GM18511 (cell line): ENCODE measurements at regions not wholly inside any gene's neighbourhood (a gene's known extent, or its start where the extent isn't known, plus 50 kb on each side); places are given as distances from the start of the nearest gene placed in this dataset.

Source experiments
- ATAC-seq: cut with Tn5 transposase; IDR thresholded peaks from one replicate; pipeline ENCODE4 v1.9.1; 2021; ENCODE audit warnings: mild to moderate bottlenecking, moderate library complexity; ENCODE audit not compliant: unreplicated experiment

GRCh38 chr5:167565189-167565954 lies 726.1 kb upstream of the WWC1 start:
- no peak for ATAC-seq

GRCh38 chr5:167570431-167570830 lies 721.0 kb upstream of the WWC1 start:
- no peak for ATAC-seq

GRCh38 chr5:167571824-167572223 lies 719.6 kb upstream of the WWC1 start:
- no peak for ATAC-seq

GRCh38 chr5:167573370-167574127 lies 717.9 kb upstream of the WWC1 start:
- ATAC-seq: no peak

- no peak for ATAC-seq
Measured at GRCh38 chr5:167574464-167574863, 717.0 kb upstream of the WWC1 start.

- no peak for ATAC-seq
Measured at GRCh38 chr5:167575330-167575729, 716.1 kb upstream of the WWC1 start.

- no peak for ATAC-seq
Measured at GRCh38 chr5:167576126-167576525, 715.3 kb upstream of the WWC1 start.

- ATAC-seq: no peak
Measured at GRCh38 chr5:167576897-167577296, 714.5 kb upstream of the WWC1 start.

- ATAC-seq: no peak
Measured at GRCh38 chr5:167577616-167578015, 713.8 kb upstream of the WWC1 start.

GRCh38 chr5:167578977-167579692 lies 712.3 kb upstream of the WWC1 start:
- no peak for ATAC-seq

- ATAC-seq: no peak
Measured at GRCh38 chr5:167579693-167580055, 711.8 kb upstream of the WWC1 start.

- ATAC-seq: no peak
Measured at GRCh38 chr5:167580608-167581007, 710.8 kb upstream of the WWC1 start.

- ATAC-seq: no peak
Measured at GRCh38 chr5:167582283-167582682, 709.2 kb upstream of the WWC1 start.

GRCh38 chr5:167582886-167583285 lies 708.6 kb upstream of the WWC1 start:
- ATAC-seq: no peak

GRCh38 chr5:167585184-167585583 lies 706.3 kb upstream of the WWC1 start:
- ATAC-seq: no peak

GRCh38 chr5:167587772-167588437 lies 703.5 kb upstream of the WWC1 start:
- ATAC-seq: no peak

- ATAC-seq: no peak
Measured at GRCh38 chr5:167592114-167592513, 699.3 kb upstream of the WWC1 start.

- no peak for ATAC-seq
Measured at GRCh38 chr5:167593329-167594060, 698.0 kb upstream of the WWC1 start.

GRCh38 chr5:167594061-167594435 lies 697.4 kb upstream of the WWC1 start:
- ATAC-seq: no peak

GRCh38 chr5:167594750-167595149 lies 696.7 kb upstream of the WWC1 start:
- no peak for ATAC-seq

- ATAC-seq: no peak
Measured at GRCh38 chr5:167595196-167595595, 696.2 kb upstream of the WWC1 start.
